Body of pancreas (tissue), 4 donors: ENCODE measurements at regions not wholly inside any gene's neighbourhood (a gene's known extent, or its start where the extent isn't known, plus 50 kb on each side); places are given as distances from the start of the nearest gene placed in this dataset.
A peak's percentile ranks its signal among the peaks of the same experiment; 100 is the strongest.

Experiments
- ATAC-seq: fragments of 150-250 bp; one replicate; pipeline ENCODE4 v1.9.1; 2016
- DNase-seq, 4 donors: peaks; one replicate each; pipeline ENCODE4 v3.0.0-alpha.2; 2019
- H3K27ac ChIP-seq, 4 donors: fragments of 200-600 bp; sonication (generic); 1 replicate in 3 of 4; 2 replicates in 1 of 4; pipeline versions ENCODE4 v1.5.1 to v1.6.1; 2016 to 2019; ENCODE audit warnings: mild to moderate bottlenecking in 1 of 4, mixed read lengths in 1 of 4, moderate library complexity in 1 of 4
- H3K27me3 ChIP-seq, 2 donors: fragments of 200-600 bp; sonication (generic); one replicate each; pipeline ENCODE4 v1.6.0; 2016; ENCODE audit warnings: mild to moderate bottlenecking in 1 of 2
- H3K36me3 ChIP-seq, 2 donors: fragments of 200-600 bp; sonication (generic); replicated peaks in 1 of 2; 2 replicates each; pipeline ENCODE4 v1.5.1; 2016; ENCODE audit warnings: low read depth in 2 of 2; ENCODE audit not compliant: insufficient read depth in 1 of 2
- H3K4me1 ChIP-seq: fragments of 200-600 bp; sonication (generic); one replicate; pipeline ENCODE4 v1.6.0; 2016
- H3K4me3 ChIP-seq, 2 donors: fragments of 200-600 bp; sonication (generic); 1 replicate in 1 of 2; 2 replicates in 1 of 2; pipeline ENCODE4 v1.5.1; 2016 to 2019
- H3K9me3 ChIP-seq, 3 donors: fragments of 200-600 bp; sonication (generic); 1 replicate in 2 of 3; 2 replicates in 1 of 3; pipeline ENCODE4 v1.5.1; 2016
- CTCF ChIP-seq, 7 experiments: fragments of 450-650 bp in 4 of 7; fragments of 200-600 bp in 3 of 7; sonication (generic) in 3 of 7; IDR thresholded peaks; one replicate each; pipeline ENCODE4 v1.5.1; 2016 to 2019; ENCODE audit warnings: antibody characterized with exemption in 7 of 7
- POLR2A ChIP-seq, 3 donors: fragments of 450-650 bp; IDR thresholded peaks; one replicate each; pipeline ENCODE4 v1.6.1; 2016; ENCODE audit warnings: antibody characterized with exemption in 3 of 3, mild to moderate bottlenecking in 2 of 3
- WGBS, 2 donors: methylation state at CpG; one replicate each; pipeline ENCODE4 v1.1.5; 2017; 5-methylcytosine and 5-hydroxymethylcytosine counted together
- intact Hi-C: fragments of 100-400 bp; cut with DNase I; formaldehyde crosslinking; loops from one replicate; pipeline ENCODE4 v1.15.1; 2023

- no peak for TF ChIP-seq POLR2A (IDR thresholded peaks at IDR 0.05)
- no peak for TF ChIP-seq CTCF (IDR thresholded peaks at IDR 0.05)
- Histone ChIP-seq H3K4me3 (no peak overlapping the region), H3K27me3 (no peaks in the 10 kb centered on the region), H3K9me3 (no peaks in the 10 kb centered on the region), H3K4me1 (peaks cover 9% of the 10 kb centered on the region), H3K36me3 (no peaks in the 10 kb centered on the region), H3K27ac (no peak overlapping the region)
- intact Hi-C loops, result no loop called here
- ATAC-seq (no peak), DNase-seq (no peak)
- 88 to 89% methylated on average over 7 of the region's 7 CpGs for WGBS, 2 donors
Observed at GRCh38 chr6:159642995-159643394, 50.0 kb downstream of the SOD2 start.

- ATAC-seq, result no peak
- Histone ChIP-seq H3K27ac (no peak overlapping the region), H3K27me3 (no peaks in the 10 kb centered on the region), H3K4me1 (peaks cover 9% of the 10 kb centered on the region), H3K36me3 (no peaks in the 10 kb centered on the region), H3K4me3 (no peak overlapping the region), H3K9me3 (no peaks in the 10 kb centered on the region)
- no peak for DNase-seq
- 100% methylated on average over 1 of the region's 1 CpG for WGBS, 2 donors
- intact Hi-C loops, result no loop called here
- TF ChIP-seq POLR2A (IDR thresholded peaks at IDR 0.05), result no peak
- TF ChIP-seq CTCF (IDR thresholded peaks at IDR 0.05), result no peak
Observed at GRCh38 chr6:159642481-159642880, 50.6 kb downstream of the SOD2 start.

GRCh38 chr6:159640722-159641482 is 52.1 kb downstream of the SOD2 start:
- WGBS, 2 donors, result 42 to 43% methylated on average over 6 of the region's 6 CpGs
- intact Hi-C loops, result no loop called here
- H3K27ac ChIP-seq, result peak overlapping the region in 2 of 4 donors; percentile 7 to 20

GRCh38 chr6:159640322-159640721 is 52.7 kb downstream of the SOD2 start:
- H3K4me1 ChIP-seq, result peaks cover 9% of the 10 kb centered on the region
- no peak for TF ChIP-seq CTCF (IDR thresholded peaks at IDR 0.05)
- no peak for TF ChIP-seq POLR2A (IDR thresholded peaks at IDR 0.05)
- intact Hi-C loops, result no loop called here
- H3K36me3 ChIP-seq, result no peaks in the 10 kb centered on the region
- H3K27ac ChIP-seq, result peak overlapping the region in 2 of 4 donors; percentile 7 to 20
- H3K4me3 ChIP-seq, result no peak overlapping the region
- no peaks in the 10 kb centered on the region for H3K27me3 ChIP-seq
- WGBS, 2 donors, result 32 to 44% methylated on average over 2 of the region's 2 CpGs
- DNase-seq (peak; percentile 18 to 44 (median 22)), ATAC-seq (peak; percentile 64)
- no peaks in the 10 kb centered on the region for H3K9me3 ChIP-seq

More at GRCh38 chr6:159640722-159641482, 52.1 kb downstream of the SOD2 start:
- peaks cover 9% of the 10 kb centered on the region for H3K4me1 ChIP-seq
- DNase-seq (peak; percentile 26 to 62 (median 37)), ATAC-seq (peak; percentile 59)
- no peak overlapping the region for H3K4me3 ChIP-seq
- H3K36me3 ChIP-seq, result no peaks in the 10 kb centered on the region
- no peaks in the 10 kb centered on the region for H3K27me3 ChIP-seq
- no peaks in the 10 kb centered on the region for H3K9me3 ChIP-seq
- no peak for TF ChIP-seq POLR2A (IDR thresholded peaks at IDR 0.05)
- TF ChIP-seq CTCF (IDR thresholded peaks at IDR 0.05), result no peak

- Histone ChIP-seq H3K4me3 (no peak overlapping the region), H3K36me3 (no peaks in the 10 kb centered on the region), H3K27ac (no peak overlapping the region), H3K27me3 (no peaks in the 10 kb centered on the region), H3K4me1 (peaks cover 9% of the 10 kb centered on the region), H3K9me3 (no peaks in the 10 kb centered on the region)
- TF ChIP-seq CTCF (IDR thresholded peaks at IDR 0.05) (no peak), POLR2A (IDR thresholded peaks at IDR 0.05) (no peak)
- WGBS, 2 donors, result 66 to 75% methylated on average over 3 of the region's 3 CpGs
- intact Hi-C loops, result no loop called here
- ATAC-seq, result no peak
- DNase-seq, result no peak
Observed at GRCh38 chr6:159639721-159640120, 53.3 kb downstream of the SOD2 start.
